A172 (cell line): ENCODE measurements at regions not wholly inside any gene's neighbourhood (a gene's known extent, or its start where the extent isn't known, plus 50 kb on each side); places are given as distances from the start of the nearest gene placed in this dataset.
"Not testable (repeated sequence)": the region's sequence is repeated elsewhere in the genome, so short reads cannot be mapped to it uniquely, and the experiment has no call there.

Source experiments
- DNase-seq: peaks from one replicate; pipeline ENCODE4 v3.0.0-alpha.2; 2015; ENCODE audit warnings: low spot score

GRCh38 chr5:86542532-86542931, 75.2 kb upstream of the COX7C start:
- no peak for DNase-seq

- DNase-seq, result no peak
These were observed 71.7 kb upstream of the COX7C start for GRCh38 chr5:86546044-86546443.

GRCh38 chr5:86546582-86546981, 71.2 kb upstream of the COX7C start:
- DNase-seq, result peak; percentile 2

- DNase-seq, result no peak
These were observed 63.1 kb upstream of the COX7C start for GRCh38 chr5:86554638-86555037.

- no peak for DNase-seq
These were observed 59.8 kb upstream of the COX7C start for GRCh38 chr5:86557920-86558319.

- DNase-seq, result no peak
These were observed 52.4 kb upstream of the COX7C start for GRCh38 chr5:86565197-86565789.

GRCh38 chr5:86566030-86566429, 51.7 kb upstream of the COX7C start:
- DNase-seq, result not testable (repeated sequence)
